ENCODE measurements at regions not wholly inside any gene's neighbourhood (a gene's known extent, or its start where the extent isn't known, plus 50 kb on each side); places are given as distances from the start of the nearest gene placed in this dataset.

- intact Hi-C loops (cut with micrococcal nuclease), result no loop called here
- H2AFZ ChIP-seq (ENCODE audit: insufficient read depth, low read depth, low read length, poor library complexity, severe bottlenecking), result no peak overlapping the region
- no peak overlapping the region for H3K27ac Mint-ChIP-seq
These were observed 387.5 kb upstream of the PPP1R2C start for GRCh38 chrX:43165343-43165920.

GRCh38 chrX:43166874-43167273 lies 388.9 kb upstream of the PPP1R2C start:
- H3K27ac Mint-ChIP-seq, result no peak overlapping the region

More at GRCh38 chrX:43165343-43165920, 387.5 kb upstream of the PPP1R2C start:
- no peak overlapping the region for H3K4me3 Mint-ChIP-seq
- TF ChIP-seq CTCF (IDR thresholded peaks at IDR 0.05), result no peak
- Histone ChIP-seq H3K4me3 (replicated peaks in 1 of 3; ENCODE audit: low read depth in 2 of 3, low read length in 3 of 3) (no peak overlapping the region), H4K20me1 (ENCODE audit: insufficient read depth, low read length) (no peaks in the 10 kb centered on the region), H3K4me1 (ENCODE audit: control insufficient read depth in 1 of 2, insufficient read depth in 2 of 2, low read length in 2 of 2) (no peaks in the 10 kb centered on the region), H3K27me3 (ENCODE audit: control insufficient read depth in 2 of 2, insufficient read depth in 2 of 2, low read length in 2 of 2) (no peaks in the 10 kb centered on the region), H3K36me3 (replicated peaks in 1 of 2; ENCODE audit: control insufficient read depth in 1 of 2, insufficient read depth in 2 of 2, low read length in 2 of 2) (no peaks in the 10 kb centered on the region), H3K9ac (ENCODE audit: insufficient read depth, low read length, poor library complexity, severe bottlenecking) (no peak overlapping the region), H3K9me3 (replicated peaks in 1 of 2; ENCODE audit: control insufficient read depth in 1 of 2, insufficient read depth in 1 of 2, low read length in 2 of 2) (no peaks in the 10 kb centered on the region), H3K27ac (ENCODE audit: low read depth in 1 of 2, low read length in 2 of 2) (no peak overlapping the region), H3K4me2 (replicated peaks; ENCODE audit: extremely low read depth, low read length, poor library complexity, severe bottlenecking) (no peak overlapping the region), H3K79me2 (ENCODE audit: insufficient read depth, low read length) (no peaks in the 10 kb centered on the region)
- peaks cover 0 to 2% (median 0%) of the 10 kb centered on the region in 7 donors for H3K9me3 Mint-ChIP-seq
- 86% methylated on average over 2 of the region's 5 CpGs for WGBS (ENCODE audit: insufficient coverage)
- no peak for DNase-seq
- H3K4me1 Mint-ChIP-seq, result no peaks in the 10 kb centered on the region
- no peaks in the 10 kb centered on the region for H3K27me3 Mint-ChIP-seq (ENCODE audit: low read depth in 3 of 3)
- no peaks in the 10 kb centered on the region for H3K36me3 Mint-ChIP-seq

More at GRCh38 chrX:43166874-43167273, 388.9 kb upstream of the PPP1R2C start:
- intact Hi-C loops (cut with micrococcal nuclease), result no loop called here
- Mint-ChIP-seq H3K9me3 (peaks cover 0 to 2% (median 0%) of the 10 kb centered on the region in 7 donors), H3K27me3 (ENCODE audit: low read depth in 3 of 3) (no peaks in the 10 kb centered on the region), H3K4me1 (no peaks in the 10 kb centered on the region), H3K4me3 (no peak overlapping the region), H3K36me3 (no peaks in the 10 kb centered on the region)
- Histone ChIP-seq H3K9me3 (replicated peaks in 1 of 2; ENCODE audit: control insufficient read depth in 1 of 2, insufficient read depth in 1 of 2, low read length in 2 of 2) (no peaks in the 10 kb centered on the region), H3K27ac (ENCODE audit: low read depth in 1 of 2, low read length in 2 of 2) (no peak overlapping the region), H3K4me3 (replicated peaks in 1 of 3; ENCODE audit: low read depth in 2 of 3, low read length in 3 of 3) (no peak overlapping the region), H4K20me1 (ENCODE audit: insufficient read depth, low read length) (no peaks in the 10 kb centered on the region), H3K79me2 (ENCODE audit: insufficient read depth, low read length) (no peaks in the 10 kb centered on the region), H3K27me3 (ENCODE audit: control insufficient read depth in 2 of 2, insufficient read depth in 2 of 2, low read length in 2 of 2) (no peaks in the 10 kb centered on the region), H3K36me3 (replicated peaks in 1 of 2; ENCODE audit: control insufficient read depth in 1 of 2, insufficient read depth in 2 of 2, low read length in 2 of 2) (no peaks in the 10 kb centered on the region), H3K9ac (ENCODE audit: insufficient read depth, low read length, poor library complexity, severe bottlenecking) (no peak overlapping the region), H3K4me1 (ENCODE audit: control insufficient read depth in 1 of 2, insufficient read depth in 2 of 2, low read length in 2 of 2) (no peaks in the 10 kb centered on the region), H3K4me2 (replicated peaks; ENCODE audit: extremely low read depth, low read length, poor library complexity, severe bottlenecking) (no peak overlapping the region), H2AFZ (ENCODE audit: insufficient read depth, low read depth, low read length, poor library complexity, severe bottlenecking) (no peak overlapping the region)
- DNase-seq, result no peak
- TF ChIP-seq CTCF (IDR thresholded peaks at IDR 0.05), result no peak
